ENCODE measurements at regions not wholly inside any gene's neighbourhood (a gene's known extent, or its start where the extent isn't known, plus 50 kb on each side); places are given as distances from the start of the nearest gene placed in this dataset.

DNA sequence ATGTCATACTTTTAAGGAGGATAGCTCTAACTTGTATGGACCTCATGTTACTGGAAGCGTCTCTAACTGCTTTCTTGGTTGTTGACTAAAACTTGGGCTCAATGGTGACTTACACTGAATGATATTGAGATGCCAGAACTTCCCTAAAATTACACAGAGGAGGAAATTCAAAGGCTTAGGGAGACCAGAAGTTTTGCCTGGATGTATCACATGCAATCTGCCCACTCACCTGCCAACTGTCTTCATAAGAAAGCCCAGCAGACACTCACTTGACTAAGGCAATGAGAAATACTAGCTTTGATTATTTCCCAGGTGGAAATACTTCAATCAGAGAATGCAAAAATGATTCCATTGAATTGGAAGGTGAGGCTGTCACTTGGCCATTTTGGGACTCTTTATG is 51.2 kb upstream of the PDYN start (continued):
- TF ChIP-seq, protein P1, sequence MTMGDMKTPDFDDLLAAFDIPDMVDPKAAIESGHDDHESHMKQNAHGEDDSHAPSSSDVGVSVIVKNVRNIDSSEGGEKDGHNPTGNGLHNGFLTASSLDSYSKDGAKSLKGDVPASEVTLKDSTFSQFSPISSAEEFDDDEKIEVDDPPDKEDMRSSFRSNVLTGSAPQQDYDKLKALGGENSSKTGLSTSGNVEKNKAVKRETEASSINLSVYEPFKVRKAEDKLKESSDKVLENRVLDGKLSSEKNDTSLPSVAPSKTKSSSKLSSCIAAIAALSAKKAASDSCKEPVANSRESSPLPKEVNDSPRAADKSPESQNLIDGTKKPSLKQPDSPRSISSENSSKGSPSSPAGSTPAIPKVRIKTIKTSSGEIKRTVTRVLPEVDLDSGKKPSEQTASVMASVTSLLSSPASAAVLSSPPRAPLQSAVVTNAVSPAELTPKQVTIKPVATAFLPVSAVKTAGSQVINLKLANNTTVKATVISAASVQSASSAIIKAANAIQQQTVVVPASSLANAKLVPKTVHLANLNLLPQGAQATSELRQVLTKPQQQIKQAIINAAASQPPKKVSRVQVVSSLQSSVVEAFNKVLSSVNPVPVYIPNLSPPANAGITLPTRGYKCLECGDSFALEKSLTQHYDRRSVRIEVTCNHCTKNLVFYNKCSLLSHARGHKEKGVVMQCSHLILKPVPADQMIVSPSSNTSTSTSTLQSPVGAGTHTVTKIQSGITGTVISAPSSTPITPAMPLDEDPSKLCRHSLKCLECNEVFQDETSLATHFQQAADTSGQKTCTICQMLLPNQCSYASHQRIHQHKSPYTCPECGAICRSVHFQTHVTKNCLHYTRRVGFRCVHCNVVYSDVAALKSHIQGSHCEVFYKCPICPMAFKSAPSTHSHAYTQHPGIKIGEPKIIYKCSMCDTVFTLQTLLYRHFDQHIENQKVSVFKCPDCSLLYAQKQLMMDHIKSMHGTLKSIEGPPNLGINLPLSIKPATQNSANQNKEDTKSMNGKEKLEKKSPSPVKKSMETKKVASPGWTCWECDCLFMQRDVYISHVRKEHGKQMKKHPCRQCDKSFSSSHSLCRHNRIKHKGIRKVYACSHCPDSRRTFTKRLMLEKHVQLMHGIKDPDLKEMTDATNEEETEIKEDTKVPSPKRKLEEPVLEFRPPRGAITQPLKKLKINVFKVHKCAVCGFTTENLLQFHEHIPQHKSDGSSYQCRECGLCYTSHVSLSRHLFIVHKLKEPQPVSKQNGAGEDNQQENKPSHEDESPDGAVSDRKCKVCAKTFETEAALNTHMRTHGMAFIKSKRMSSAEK (CRISPR knock-in tag; IDR thresholded peaks at IDR 0.05; ENCODE audit: borderline replicate concordance) = no peak
- TF ChIP-seq, protein P2, sequence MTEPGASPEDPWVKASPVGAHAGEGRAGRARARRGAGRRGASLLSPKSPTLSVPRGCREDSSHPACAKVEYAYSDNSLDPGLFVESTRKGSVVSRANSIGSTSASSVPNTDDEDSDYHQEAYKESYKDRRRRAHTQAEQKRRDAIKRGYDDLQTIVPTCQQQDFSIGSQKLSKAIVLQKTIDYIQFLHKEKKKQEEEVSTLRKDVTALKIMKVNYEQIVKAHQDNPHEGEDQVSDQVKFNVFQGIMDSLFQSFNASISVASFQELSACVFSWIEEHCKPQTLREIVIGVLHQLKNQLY (CRISPR knock-in tag; IDR thresholded peaks at IDR 0.05) = no peak
- no peak for TF ChIP-seq TCF7 (CRISPR knock-in tag; IDR thresholded peaks at IDR 0.05; ENCODE audit: low read depth)
- no peak for TF ChIP-seq MXD4 (CRISPR knock-in tag; IDR thresholded peaks at IDR 0.05; ENCODE audit: borderline replicate concordance)
- TF ChIP-seq, protein P3, sequence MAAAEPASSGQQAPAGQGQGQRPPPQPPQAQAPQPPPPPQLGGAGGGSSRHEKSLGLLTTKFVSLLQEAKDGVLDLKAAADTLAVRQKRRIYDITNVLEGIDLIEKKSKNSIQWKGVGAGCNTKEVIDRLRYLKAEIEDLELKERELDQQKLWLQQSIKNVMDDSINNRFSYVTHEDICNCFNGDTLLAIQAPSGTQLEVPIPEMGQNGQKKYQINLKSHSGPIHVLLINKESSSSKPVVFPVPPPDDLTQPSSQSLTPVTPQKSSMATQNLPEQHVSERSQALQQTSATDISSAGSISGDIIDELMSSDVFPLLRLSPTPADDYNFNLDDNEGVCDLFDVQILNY (CRISPR knock-in tag; IDR thresholded peaks at IDR 0.05) = no peak
- TF ChIP-seq SP1 (CRISPR knock-in tag; conservative IDR thresholded peaks at IDR 0.05) = no peak
- no peak for TF ChIP-seq SMAD3 (CRISPR knock-in tag; IDR thresholded peaks at IDR 0.05; ENCODE audit: borderline replicate concordance)
- TF ChIP-seq SOX15 (CRISPR knock-in tag; IDR thresholded peaks at IDR 0.05) = no peak
- TF ChIP-seq ZNF263 (CRISPR knock-in tag; IDR thresholded peaks at IDR 0.05; ENCODE audit: low read depth) = no peak
- TF ChIP-seq, protein P4, sequence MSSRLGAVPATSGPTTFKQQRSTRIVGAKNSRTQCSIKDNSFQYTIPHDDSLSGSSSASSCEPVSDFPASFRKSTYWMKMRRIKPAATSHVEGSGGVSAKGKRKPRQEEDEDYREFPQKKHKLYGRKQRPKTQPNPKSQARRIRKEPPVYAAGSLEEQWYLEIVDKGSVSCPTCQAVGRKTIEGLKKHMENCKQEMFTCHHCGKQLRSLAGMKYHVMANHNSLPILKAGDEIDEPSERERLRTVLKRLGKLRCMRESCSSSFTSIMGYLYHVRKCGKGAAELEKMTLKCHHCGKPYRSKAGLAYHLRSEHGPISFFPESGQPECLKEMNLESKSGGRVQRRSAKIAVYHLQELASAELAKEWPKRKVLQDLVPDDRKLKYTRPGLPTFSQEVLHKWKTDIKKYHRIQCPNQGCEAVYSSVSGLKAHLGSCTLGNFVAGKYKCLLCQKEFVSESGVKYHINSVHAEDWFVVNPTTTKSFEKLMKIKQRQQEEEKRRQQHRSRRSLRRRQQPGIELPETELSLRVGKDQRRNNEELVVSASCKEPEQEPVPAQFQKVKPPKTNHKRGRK (CRISPR knock-in tag; IDR thresholded peaks at IDR 0.05; ENCODE audit: borderline replicate concordance) = no peak

Data from WTC11 (cell line).